Suppressor macrophage treated with lipopolysaccharide for 1 hour (primary cell): ENCODE measurements at regions not wholly inside any gene's neighbourhood (a gene's known extent, or its start where the extent isn't known, plus 50 kb on each side); places are given as distances from the start of the nearest gene placed in this dataset.

ENCODE experiments used
- DNase-seq, 3 donors: peaks; one replicate each; pipeline ENCODE4 v3.0.0-alpha.2; 2020 to 2022

DNA sequence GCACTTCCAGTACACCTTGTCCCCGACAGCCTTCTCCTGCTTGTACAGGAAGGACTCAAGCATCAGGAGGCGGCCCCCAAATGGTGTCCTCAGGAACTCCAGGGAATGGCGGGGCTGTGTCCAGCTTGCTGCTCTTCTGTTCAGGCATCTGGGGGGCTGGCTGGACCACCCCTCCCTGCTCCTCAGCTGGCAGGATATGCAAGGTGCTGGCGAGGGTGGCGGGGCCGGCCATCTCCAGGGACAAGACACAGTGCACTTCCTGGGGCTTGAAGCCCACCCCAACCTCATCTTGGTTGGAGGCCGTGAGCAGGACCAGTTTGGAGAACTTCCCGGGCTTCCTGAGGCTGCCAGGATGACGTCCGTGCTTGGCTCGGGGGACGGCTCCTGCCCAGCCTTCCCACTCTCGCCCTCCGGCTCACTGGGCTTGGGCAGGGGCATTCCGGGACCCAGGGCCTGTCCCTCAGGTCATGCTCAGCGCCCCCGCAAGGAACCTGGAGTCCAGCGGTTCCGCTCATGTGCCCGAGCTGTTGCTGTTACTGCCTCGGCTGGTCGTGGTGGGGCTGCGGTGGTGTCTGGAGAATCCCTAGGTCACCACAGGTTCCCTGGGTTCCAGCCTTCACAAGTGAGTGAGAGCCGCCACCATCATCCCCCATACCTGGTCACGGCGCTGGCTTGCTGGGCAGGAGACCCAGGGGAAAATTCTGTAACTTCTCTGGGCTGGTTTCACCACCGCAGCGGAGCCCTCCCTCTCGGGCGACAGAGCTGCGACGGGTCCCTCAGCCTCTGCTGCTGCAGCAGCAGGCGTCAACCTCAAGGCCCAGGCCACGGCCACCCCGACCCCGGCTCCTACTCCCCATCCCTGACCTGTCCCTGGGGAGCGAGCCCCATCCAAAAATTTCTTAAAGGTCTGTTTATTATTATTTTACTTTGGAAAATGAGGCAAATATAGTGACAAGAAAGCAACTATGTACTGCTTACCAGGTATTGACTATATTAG, 82.8 kb upstream of the FXR1 start:
- no peak for DNase-seq

GRCh38 chr3:180835501-180835900, 77.0 kb upstream of the FXR1 start:
- DNase-seq, result no peak

DNA sequence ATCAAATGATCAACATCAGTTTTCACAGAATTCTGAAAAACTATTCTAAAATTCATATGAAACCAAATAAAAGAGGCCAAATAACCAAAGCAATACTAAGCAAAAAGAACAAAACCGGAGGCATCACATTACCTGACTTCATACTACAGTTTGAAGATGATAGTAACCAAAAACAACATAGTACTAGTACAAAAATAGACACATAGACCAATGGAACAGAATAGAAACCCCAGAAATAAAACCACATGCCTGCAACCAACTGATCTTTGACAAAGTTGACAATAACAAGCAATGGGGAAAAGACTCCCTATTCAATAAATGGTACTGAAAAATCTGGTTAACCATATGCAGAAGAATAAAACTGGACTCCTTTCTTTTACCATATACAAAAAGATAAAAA, 75.7 kb upstream of the FXR1 start:
- DNase-seq, result no peak

DNA sequence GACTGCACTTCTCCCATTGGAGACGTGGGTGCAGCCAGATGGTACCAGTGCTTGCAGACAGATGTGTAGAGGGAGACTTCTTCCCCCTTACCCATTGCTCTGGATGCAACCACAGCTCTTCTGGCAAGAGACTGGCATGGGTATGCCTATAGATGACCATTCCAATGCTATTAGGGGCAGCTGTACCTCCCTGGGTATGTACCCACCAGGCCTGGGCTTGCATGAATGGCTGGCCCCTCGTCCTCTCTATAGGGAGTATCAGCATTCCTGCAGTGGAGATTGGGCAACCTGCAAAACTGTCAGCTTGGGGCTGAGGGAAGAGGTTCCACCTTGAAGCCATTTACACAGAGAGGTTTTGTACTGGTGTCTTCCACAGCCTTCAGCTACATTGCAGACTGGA, 57.6 kb upstream of the FXR1 start:
- DNase-seq, result no peak

GRCh38 chr3:180855364-180855763, 57.1 kb upstream of the FXR1 start:
- no peak for DNase-seq

DNA sequence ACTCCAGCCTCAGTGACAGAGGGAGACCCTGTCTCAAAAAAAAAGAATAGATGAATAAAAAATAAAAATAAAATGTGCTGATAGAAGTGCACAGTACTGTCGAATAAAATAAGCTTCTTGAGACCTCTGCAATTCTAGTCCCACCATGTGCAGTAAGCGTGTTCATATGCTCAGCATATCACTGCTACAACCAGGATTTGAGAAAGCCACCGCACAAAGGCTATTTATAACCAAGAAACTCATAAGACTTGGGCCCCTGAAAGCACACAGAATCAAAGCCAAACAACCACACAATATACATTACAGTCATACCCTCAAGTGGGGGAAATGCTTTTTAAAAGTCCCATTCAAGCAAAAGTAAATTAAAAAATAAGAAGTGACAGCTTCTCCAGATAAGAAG, 56.5 kb upstream of the FXR1 start:
- DNase-seq, result no peak

- no peak for DNase-seq
These were observed 52.2 kb upstream of the FXR1 start for GRCh38 chr3:180860180-180860858.
